Adrenal gland (tissue), 5 donors: ENCODE measurements at regions not wholly inside any gene's neighbourhood (a gene's known extent, or its start where the extent isn't known, plus 50 kb on each side); places are given as distances from the start of the nearest gene placed in this dataset.

Source experiments
- POLR2A ChIP-seq, 2 donors: fragments of 450-650 bp; IDR thresholded peaks; one replicate each; pipeline ENCODE4 v1.6.1; 2017; ENCODE audit warnings: antibody characterized with exemption in 2 of 2, mild to moderate bottlenecking in 2 of 2, moderate library complexity in 1 of 2
- TF ChIP-seq, protein P1 (sequence below), 6 experiments: fragments of 450-650 bp in 4 of 6; fragments of 200-600 bp in 2 of 6; sonication (generic) in 1 of 6; IDR thresholded peaks; 1 replicate in 5 of 6; 2 replicates in 1 of 6; pipeline versions ENCODE4 v1.5.1 to v1.8.0; 2016 to 2021; ENCODE audit warnings: antibody characterized with exemption in 6 of 6, mild to moderate bottlenecking in 2 of 6, moderate library complexity in 1 of 6
- donor health status: DM: no; HTN: no; CAD: no.

- TF ChIP-seq, protein P1, sequence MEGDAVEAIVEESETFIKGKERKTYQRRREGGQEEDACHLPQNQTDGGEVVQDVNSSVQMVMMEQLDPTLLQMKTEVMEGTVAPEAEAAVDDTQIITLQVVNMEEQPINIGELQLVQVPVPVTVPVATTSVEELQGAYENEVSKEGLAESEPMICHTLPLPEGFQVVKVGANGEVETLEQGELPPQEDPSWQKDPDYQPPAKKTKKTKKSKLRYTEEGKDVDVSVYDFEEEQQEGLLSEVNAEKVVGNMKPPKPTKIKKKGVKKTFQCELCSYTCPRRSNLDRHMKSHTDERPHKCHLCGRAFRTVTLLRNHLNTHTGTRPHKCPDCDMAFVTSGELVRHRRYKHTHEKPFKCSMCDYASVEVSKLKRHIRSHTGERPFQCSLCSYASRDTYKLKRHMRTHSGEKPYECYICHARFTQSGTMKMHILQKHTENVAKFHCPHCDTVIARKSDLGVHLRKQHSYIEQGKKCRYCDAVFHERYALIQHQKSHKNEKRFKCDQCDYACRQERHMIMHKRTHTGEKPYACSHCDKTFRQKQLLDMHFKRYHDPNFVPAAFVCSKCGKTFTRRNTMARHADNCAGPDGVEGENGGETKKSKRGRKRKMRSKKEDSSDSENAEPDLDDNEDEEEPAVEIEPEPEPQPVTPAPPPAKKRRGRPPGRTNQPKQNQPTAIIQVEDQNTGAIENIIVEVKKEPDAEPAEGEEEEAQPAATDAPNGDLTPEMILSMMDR (IDR thresholded peaks at IDR 0.05): no peak
- no peak for TF ChIP-seq POLR2A (IDR thresholded peaks at IDR 0.05)
Measured at GRCh38 chr4:177499537-177499936, 57.3 kb upstream of the AGA start.
